NCI-H2107 treated with DMSO at 0.1 percent for 48 hours (cell line): ENCODE measurements at regions not wholly inside any gene's neighbourhood (a gene's known extent, or its start where the extent isn't known, plus 50 kb on each side); places are given as distances from the start of the nearest gene placed in this dataset.

Experiments used
- DNase-seq: peaks from one replicate; lab custom pipeline; 2025; ENCODE audit not compliant: unreplicated experiment; lab: John Stamatoyannopoulos, UW

DNA sequence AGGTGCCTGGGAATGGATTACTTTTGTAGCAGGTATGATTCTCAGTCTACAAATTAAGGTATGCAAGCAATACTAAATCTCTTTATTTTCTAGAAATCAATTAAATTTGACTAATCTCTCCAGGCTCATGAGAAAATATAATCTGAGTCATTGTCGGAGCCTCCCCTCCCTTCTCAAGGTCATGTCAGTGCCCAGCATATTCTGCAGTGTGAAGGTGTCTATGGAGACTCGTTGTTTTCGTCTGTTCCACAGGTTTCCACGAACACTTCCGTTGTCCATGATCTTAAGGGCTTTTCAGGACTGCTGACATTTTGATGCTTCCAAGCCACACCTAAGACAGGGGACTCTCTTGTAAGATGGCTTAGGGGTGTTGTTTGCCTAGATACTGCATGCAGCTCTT, 56.6 kb upstream of the SCOC start:
- no peak for DNase-seq

DNA sequence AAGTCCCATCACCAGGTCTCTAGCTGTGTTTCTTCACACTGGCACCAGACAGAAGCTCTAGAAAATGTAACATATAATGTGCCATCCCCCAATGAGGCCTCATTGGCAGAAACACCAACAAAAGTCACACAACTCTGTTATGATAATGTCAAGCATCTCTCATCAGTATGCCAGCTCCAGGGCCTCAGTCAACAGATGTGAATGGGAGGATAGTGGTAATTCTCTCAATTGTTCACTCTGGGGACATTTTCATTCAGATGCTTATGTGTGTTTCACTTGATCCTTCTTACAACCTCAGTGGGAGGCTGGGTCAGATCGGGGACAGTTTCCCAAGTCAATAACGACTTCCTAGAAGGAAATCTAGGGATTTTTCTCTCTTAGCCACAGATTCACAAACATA, 57.5 kb upstream of the SCOC start:
- no peak for DNase-seq

DNA sequence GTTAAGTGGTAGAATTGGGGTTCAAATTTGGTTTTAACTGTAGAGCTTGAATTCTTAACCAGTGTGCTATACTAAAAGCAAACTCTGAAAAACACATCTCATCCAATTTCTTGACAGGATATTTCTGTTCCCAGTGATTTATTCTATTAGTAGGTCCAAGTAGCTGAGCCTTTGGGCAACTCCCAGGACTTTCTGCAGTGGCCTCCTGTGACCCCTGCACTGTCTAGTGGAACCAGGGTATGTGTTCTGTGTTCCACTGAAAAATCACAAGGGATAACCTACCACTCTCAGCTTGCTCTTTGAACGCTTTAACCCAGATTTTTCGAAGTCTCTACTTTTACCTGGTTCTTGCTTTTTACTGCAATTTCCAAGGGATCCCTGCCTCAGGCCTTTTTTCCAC, 58.0 kb upstream of the SCOC start:
- no peak for DNase-seq

DNA sequence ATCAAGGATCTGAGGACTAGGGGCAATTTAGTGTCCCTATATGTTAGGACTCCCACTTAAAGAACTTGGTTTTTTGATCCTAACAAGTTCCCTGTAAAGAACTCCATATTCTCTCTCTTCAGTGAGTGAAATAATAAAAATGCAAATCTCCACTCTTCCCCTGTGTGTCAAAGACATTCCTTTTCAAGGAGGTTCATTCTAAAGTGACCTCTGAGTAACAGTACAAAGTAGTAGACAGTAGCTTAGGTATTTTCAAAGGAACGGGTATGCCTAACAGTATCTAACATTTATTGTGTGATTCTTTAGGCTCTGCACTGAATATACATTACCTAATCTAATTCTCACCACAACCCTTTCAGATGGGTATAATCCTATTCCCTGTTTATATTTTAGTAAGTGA, 58.4 kb upstream of the SCOC start:
- no peak for DNase-seq

DNA sequence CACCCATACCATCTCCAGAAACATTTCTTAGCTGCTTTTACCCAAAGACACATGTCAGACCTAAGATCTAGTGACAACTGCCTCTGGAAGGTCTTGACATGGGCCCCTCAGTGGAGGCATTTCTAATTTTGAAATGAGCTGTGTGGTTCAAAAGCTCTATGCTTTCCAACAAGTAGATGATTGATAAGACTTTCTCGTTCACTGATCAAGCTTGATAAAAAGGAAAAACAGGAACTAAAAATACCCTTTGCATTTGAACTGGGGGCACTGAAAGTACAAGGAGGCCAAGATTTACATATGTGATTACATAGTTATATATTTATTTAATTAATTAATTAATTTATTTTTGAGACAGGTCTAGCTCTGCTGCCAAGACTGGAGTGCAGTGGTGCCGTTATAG, 61.3 kb upstream of the SCOC start:
- no peak for DNase-seq

DNA sequence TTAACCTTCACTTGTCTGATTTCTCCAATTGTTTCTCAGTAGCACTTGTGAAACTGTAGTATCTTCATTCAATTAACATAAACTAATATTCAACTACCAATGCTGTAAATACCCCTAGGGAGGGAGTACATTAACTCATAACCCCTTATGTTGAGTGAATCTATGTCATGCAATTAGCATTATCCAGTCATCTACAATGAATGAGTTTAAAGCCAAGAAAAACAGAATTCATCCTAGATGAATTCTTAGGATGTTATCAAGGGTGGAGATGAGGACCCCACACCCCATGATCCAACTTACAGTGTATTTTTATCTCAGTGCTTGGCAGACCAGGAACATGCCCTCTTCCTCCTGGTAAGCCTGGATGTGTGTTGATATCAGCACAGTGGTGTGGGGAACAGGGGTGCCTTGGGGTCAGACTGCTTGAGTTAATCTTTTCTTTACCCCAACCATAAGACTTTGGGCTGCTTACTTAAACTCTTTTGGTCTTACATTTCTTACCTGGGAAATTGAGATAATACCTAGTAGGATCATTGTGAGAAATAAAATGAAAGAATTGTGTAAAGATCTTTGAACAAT, 62.1 kb upstream of the SCOC start:
- DNase-seq: no peak

DNA sequence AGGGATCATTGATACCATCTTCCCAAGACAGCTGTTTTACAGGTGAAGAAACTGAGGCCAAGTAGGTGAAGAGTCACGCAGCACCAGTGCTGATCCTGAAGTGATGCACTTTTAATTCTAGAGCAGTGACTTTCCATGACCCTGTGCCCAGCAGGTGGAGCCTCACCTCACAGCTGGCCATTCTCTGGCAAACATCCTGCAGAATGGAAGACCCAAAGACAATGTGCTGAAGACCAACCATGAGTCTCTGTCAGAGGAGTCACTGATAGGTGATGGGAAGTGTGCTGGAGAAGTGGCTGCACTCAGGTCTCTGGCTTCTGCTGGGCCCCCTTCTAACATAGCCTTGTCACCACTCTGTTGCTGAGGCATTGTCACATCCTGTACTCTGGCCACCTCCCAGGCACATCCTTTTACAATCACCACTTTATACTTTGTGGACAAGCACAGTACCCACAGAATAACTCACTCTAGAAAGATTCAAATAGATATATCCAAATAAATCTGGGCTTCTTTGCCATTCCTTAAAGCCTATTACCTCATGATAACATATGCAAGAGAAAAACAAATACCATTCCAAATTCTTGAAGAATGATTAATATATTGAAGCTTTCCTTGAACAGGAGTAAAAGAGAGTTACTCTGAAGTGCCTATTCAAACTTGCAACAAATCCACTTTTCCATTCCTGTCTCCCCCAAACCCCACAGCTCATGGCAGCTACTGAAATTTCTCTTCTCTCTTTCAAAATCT, 64.1 kb upstream of the SCOC start:
- no peak for DNase-seq

DNA sequence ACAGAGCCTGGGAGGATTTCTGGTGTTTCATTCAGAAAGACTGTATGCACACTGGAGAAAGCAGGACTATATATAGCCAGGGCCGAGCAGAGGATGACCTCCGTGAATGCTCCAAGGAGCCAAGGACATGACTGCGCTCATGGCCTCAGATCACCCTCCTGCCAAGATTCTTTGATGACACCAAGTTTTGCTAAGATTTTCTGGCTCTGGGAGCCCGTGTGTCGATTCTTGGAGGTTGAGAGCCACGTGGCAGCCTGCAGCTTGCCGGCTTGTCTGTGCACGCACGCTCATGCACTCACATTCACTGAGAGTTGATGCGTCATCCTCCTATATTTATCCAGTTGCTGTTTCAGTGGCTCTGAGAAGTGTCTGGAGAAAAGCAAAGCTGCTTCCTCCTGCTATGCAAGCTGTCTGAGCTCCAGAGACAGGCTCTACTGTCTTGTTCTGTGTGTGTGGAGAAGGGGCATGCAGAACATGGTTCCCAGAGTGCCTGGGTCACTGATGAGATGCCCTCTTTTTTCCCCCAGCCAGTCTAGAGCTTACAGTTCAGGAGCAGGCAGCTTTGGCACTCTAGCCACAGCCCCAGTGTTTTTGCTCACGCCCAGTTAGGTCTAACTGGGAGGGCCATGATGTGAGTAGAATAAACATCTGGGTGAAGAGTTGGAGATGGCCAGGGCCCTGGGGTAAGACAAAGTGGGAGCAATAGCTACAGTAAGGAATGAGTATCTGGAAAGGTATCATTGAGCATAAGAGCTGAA, 64.9 kb upstream of the SCOC start:
- DNase-seq: no peak

DNA sequence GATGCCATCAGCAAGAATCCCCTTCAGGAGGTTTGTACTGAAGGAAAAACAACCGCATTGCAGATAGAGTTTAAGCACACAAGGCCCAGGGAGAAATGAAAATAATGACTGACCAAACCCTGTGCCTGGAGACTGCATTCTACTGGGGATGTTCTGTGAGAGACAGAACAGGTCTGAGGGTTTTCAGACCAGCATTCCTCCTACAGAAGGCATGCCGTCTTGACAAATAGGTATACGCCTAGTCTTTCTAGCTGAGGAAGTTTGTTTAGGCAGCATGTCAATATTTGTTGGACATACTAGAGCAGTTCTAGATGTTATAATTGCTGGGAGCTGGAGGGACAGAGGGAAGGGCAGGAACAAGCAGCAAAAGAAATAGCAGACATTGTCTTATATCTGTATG, 68.4 kb upstream of the SCOC start:
- DNase-seq: no peak

DNA sequence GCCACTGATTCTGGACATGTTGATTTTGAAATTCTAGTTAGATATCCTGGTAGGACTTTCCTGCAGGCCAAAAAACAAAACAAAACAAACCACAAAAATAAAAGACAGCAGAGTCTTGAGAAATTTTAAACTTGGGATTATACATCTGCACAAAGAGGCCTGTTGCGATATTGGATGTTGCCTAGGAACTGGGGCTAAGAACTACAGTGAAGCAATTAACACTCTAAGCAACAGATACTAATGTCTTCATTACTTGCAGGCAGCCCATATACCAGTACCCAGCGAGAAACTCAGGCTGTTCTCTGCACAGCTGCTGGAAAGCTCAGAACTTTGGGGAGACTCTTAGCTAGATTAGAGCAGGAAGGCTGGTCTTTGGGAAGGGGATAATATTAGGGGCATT, 69.1 kb upstream of the SCOC start:
- no peak for DNase-seq

DNA sequence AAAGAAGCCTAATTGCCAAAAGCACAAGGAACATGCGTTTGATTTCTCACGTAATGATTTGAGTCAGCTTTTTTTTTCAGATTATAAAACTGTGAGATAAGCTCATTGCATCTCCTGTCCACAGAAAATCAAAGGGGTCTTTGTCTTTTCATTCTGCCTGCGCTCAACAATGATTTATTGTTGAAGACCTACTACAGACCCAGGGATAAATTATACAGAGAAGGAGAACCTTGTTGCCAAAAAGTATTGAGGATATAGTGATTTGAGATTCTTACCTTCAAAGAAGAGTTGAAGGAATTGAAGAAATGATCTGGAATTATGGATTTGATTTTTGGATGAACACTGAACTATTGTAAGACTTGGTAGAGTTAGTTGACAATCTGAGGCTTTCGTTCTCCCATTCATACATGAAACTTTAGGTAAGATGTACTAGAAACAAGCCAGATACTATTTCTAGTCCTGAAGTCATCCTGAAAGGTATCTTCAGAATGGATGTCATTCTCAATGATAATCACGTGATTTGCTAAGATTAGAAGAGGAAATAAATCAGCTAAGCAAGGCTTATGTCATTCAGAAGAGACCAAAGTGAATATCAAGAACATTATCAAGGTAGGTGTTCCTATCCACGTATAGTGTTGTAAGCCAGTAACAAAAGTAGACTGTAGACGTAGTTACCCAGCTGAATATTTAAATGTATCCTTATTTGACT, 71.1 kb upstream of the SCOC start:
- DNase-seq: no peak

DNA sequence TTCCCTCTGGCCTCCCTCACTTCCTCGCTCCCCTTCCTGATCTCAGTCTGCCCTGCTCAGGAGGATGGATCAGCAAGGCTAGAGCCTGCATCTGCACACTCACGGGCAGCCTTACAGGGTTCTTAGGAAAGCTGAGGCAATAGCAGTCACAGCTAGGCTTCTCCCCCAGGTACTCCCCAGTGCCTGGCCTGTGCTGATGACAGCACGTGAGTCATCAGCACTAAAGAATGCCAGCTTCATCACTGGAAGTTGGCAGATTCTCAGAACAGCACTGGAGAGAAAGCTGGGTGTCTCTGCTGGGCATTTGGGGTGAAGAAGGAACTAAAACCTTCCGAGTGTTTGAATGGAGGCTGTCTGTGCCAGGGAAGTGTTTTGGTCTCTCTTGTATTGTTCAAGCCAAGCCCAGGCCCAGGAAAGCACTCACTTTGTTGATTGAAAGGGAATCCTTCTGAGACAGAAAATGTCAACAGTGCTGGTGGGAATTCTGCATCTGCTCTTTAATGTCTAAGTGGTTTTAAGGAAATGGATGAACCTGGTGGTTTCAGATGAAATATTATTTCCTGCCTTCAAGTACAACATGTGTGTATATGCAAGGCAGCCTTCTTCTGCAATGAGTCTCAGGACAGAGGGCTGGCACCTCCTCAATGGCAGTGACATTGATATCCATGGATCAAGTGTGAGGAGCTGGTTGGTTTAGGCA, 73.0 kb upstream of the SCOC start:
- peak; percentile 23 for DNase-seq

DNA sequence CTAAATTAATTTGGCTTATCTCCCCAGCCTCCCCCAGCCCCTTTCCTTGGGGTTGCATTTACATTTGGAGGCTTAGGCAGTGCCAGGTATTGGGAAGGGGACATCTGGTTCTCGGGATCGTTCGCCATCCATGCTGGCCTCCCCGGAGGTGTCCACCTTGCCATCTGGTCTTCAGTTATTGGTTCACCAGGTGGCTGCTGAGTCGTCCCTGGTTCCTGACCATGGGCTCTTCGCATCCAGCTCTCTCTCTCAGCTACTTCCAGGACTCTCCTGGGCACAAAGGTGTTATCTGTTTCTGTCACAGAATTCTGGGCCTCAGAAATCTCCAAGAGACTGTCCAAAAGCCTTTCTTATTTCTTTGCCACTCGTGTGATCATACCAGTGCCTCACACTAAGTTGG, 75.4 kb upstream of the SCOC start:
- no peak for DNase-seq

DNA sequence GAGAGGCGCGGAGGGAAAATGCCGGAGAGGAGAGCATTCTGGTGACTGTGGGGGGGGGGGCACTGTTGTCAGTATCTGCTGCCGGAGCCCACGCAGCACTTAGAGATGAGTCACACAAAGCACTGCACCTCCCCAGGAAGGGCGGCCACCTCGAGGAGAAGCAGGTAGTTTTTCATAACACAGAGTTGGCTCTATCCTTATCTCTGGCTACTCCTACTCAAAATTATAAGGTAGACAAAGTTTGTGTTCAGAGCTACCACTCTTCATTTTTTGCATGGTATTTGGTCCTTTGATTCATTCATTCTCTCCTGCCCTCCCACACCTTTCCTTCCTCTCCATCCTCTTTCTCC, 76.2 kb upstream of the SCOC start:
- peak; percentile 56 for DNase-seq

DNA sequence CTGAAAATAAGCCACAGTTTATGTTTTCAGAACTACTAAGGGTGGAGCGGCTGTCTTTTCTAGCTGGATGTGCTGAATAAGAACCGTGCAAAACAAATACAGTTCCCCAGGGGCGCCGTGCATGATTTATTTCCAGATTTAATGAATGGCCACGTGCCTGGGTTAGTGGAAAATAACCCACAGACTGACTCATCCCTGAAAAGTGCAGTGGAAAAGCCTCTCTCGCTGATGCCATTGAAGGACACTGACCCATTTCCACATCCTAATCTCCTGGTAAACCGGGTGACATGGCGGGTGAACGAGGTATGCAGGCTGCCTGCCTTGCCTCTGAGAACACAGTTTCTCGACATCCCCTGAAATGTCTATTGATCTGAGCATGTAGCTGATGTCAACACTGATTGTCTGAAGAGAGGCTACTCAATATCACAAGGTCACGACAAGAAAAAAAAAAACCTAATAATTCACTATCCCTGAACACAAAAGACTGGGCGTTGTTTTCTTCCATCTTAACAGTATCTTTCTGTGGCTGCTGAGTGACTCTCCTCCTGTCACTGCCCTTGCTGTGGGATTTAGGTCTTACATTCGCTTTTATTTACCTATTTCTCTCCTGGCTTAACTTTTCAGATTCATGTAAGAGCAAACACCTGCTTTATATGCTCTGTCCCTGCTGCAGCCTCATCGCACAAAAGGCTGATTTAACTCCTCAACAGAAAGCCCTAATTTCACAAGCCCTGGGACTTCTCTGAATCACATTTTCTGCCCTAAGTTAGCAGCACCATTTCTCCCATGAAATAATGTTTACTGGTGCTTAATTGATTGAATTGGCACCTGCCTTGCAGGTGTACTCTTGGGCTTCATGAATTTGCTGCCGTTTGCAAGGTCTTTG, 76.9 kb upstream of the SCOC start:
- peak; percentile 73 for DNase-seq

DNA sequence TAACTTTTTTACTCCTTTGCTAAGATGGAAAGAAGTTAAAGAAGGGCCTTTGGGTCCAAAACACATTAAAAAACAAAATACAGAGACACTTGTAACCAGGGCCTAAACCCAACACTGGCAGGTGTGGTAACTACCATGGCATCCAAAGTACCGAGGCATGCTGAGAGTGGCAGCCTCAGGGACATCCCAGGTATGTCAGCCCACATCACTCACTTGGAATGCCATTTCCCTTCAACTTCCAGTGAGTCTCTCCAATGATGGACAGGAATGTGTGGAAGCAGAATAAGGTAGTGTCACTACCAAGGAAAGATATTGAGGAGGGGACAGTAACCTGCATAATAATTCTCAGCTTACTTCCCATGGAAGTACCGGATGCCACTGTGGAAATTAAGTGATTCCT, 79.5 kb upstream of the SCOC start:
- DNase-seq: no peak

DNA sequence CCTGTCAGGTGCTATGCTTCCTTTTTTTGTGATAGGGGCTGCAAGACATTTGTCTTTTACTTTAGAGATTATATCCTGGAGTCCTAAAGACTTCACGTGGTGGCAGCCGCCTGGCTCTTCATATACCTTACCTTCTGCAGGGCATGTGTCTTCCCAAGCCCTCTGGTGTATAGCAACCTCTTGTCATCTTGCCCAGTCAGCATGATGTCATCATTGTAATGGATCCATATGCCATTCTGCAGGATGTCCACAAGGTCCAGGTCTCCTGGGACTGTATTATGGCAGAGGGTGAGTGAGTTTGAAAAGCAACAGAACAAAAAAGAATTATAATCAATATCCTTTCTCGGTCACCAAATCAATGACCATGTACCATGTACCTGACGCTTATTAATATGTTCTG, 82.2 kb upstream of the SCOC start:
- no peak for DNase-seq

DNA sequence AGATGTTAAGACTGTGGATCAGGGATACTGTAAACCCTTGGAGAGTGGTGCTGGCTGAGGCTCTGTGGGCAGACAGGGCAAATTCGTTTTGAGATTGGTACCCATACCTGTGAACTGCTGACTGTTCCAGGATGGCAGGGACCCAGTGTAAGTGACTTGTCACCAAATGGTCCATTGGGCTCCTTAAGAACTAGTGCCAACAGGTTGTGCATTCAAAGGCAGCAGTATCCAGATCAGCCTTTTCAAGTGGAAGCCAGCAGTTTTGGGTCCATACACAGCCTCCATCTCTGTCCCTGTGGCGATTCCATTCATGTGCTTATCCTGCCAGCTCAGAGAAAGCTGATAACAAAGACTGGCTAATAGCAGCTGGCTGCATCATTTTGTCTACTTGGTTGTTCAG, 84.0 kb upstream of the SCOC start:
- DNase-seq: no peak

DNA sequence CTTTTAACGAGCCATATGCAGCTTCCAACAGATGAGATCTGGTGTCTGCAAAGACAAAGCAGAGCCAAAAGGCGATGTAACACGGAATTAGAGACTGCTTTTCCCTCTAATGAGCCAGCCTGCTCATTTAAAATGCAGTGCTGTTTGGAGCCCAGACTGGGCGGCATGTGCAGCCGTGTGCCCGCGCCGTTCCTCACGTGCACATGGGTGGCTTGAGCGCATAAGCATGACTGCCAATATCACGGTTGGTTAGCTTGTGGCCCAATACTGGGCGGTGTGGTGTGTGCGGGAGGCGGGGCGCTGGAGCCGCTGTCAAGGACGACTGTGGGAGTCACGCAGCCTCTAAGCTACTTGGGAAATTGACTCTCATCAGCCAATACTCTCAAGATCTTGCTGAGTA, 87.0 kb upstream of the SCOC start:
- DNase-seq: peak; percentile 60

DNA sequence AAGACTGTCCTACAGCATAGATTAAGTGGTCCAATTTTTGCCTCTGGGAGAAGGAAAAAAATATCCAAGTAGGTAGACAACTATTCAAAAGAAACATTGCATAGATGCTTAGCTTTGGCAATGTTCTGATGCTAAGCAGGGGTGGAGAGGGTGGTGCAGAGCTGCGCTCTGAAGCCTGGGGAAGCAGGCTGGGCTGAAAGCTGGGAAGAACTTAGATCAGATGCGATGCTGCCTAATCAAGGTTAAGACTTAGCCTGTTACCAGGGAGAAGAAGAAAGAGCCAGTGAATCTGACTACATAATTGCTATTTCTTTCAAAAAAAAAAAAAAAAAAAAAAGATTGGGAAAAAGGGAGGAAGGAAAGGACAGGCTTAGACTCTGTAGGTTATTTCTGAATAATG, 89.0 kb upstream of the SCOC start:
- no peak for DNase-seq
